ENCODE measurements at regions not wholly inside any gene's neighbourhood (a gene's known extent, or its start where the extent isn't known, plus 50 kb on each side); places are given as distances from the start of the nearest gene placed in this dataset.

DNA sequence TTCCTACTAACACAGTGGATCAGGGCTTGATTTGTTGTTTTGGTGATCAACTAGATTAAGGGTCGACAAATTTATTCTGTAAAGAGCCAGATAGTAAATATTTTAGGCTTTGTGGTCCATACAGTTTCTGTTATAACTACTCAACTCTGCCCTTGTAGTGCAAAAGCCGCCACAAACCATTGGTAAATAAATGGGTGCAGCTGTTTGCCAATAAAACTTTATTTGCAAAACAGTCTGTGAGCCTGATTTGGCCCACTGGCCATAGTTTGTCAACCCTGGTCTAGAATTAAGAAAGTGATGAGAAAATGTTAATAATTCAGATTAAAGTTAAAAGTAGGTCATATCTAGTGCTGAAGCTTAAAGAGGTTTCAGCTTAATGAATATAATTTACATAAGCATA is 84.0 kb upstream of the TRIM2 start:
- no peak overlapping the region for H3K4me3 Mint-ChIP-seq (ENCODE audit: unreplicated experiment)
- Histone ChIP-seq H3K9me3 (no peaks in the 10 kb centered on the region), H3K27me3 (replicated peaks; ENCODE audit: control insufficient read depth, insufficient read depth, low read length) (no peaks in the 10 kb centered on the region), H3K36me3 (ENCODE audit: control insufficient read depth, insufficient read depth, low read length) (no peaks in the 10 kb centered on the region), H3K4me3 (ENCODE audit: low read depth, low read length) (no peak overlapping the region), H3K4me1 (peaks cover 7% of the 10 kb centered on the region)
- DNase-seq, result no peak
- no peaks in the 10 kb centered on the region for H3K27me3 Mint-ChIP-seq (ENCODE audit: insufficient read depth, unreplicated experiment)
- peaks cover 5% of the 10 kb centered on the region for H3K36me3 Mint-ChIP-seq (ENCODE audit: insufficient read depth, unreplicated experiment)
- intact Hi-C loops (cut with micrococcal nuclease; ENCODE audit: unreplicated experiment), result no loop called here
- no peaks in the 10 kb centered on the region for H3K9me3 Mint-ChIP-seq (ENCODE audit: unreplicated experiment)
- BruUV-seq (replicated peaks), result no TSS peak
- H3K27ac Mint-ChIP-seq (ENCODE audit: unreplicated experiment), result no peak overlapping the region
- ChIA-PET CTCF (no interaction called here), POLR2A (no interaction called here)
- TF ChIP-seq, protein P1, sequence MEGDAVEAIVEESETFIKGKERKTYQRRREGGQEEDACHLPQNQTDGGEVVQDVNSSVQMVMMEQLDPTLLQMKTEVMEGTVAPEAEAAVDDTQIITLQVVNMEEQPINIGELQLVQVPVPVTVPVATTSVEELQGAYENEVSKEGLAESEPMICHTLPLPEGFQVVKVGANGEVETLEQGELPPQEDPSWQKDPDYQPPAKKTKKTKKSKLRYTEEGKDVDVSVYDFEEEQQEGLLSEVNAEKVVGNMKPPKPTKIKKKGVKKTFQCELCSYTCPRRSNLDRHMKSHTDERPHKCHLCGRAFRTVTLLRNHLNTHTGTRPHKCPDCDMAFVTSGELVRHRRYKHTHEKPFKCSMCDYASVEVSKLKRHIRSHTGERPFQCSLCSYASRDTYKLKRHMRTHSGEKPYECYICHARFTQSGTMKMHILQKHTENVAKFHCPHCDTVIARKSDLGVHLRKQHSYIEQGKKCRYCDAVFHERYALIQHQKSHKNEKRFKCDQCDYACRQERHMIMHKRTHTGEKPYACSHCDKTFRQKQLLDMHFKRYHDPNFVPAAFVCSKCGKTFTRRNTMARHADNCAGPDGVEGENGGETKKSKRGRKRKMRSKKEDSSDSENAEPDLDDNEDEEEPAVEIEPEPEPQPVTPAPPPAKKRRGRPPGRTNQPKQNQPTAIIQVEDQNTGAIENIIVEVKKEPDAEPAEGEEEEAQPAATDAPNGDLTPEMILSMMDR (IDR thresholded peaks at IDR 0.05; ENCODE audit: insufficient read depth in 1 of 2, low read depth in 1 of 2, low read length in 1 of 2, severe bottlenecking in 1 of 2, unreplicated experiment in 1 of 2), result no peak
- peaks cover 7% of the 10 kb centered on the region for H3K4me1 Mint-ChIP-seq (ENCODE audit: low read depth, unreplicated experiment)

DNA sequence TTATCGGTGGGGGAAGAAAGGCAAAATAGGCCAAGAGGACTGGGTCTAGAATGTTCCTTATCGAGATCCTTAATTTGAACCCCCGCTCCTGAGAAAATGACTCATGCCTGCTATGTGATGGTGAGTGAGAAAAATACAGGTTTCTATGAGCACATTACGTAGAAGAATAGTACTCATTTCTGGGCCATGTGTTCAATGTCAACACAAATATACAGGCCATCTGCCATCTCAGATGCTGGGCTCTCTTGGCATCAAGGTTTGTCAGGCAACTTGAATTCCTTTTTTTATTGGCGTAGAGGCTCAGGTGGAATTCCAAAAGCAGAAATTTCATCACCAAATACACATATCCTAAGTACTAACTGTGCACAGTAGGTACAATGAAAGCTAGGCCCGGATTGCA is 81.4 kb upstream of the TRIM2 start:
- DNase-seq, result no peak
- no TSS peak for BruUV-seq (replicated peaks)
- intact Hi-C loops (cut with micrococcal nuclease; ENCODE audit: unreplicated experiment), result no loop called here
- CTCF ChIA-PET, result no interaction called here
- Mint-ChIP-seq H3K27ac (ENCODE audit: unreplicated experiment) (no peak overlapping the region), H3K4me3 (ENCODE audit: unreplicated experiment) (no peak overlapping the region), H3K36me3 (ENCODE audit: insufficient read depth, unreplicated experiment) (peaks cover 5% of the 10 kb centered on the region), H3K9me3 (ENCODE audit: unreplicated experiment) (no peaks in the 10 kb centered on the region), H3K27me3 (ENCODE audit: insufficient read depth, unreplicated experiment) (no peaks in the 10 kb centered on the region), H3K4me1 (ENCODE audit: low read depth, unreplicated experiment) (peaks cover 7% of the 10 kb centered on the region)
- H3K9me3 ChIP-seq, result no peaks in the 10 kb centered on the region
- TF ChIP-seq, protein P1 (IDR thresholded peaks at IDR 0.05; ENCODE audit: insufficient read depth in 1 of 2, low read depth in 1 of 2, low read length in 1 of 2, severe bottlenecking in 1 of 2, unreplicated experiment in 1 of 2), result no peak
- no peaks in the 10 kb centered on the region for H3K27me3 ChIP-seq (replicated peaks; ENCODE audit: control insufficient read depth, insufficient read depth, low read length)
- H3K4me1 ChIP-seq, result peaks cover 15% of the 10 kb centered on the region
- no peaks in the 10 kb centered on the region for H3K36me3 ChIP-seq (ENCODE audit: control insufficient read depth, insufficient read depth, low read length)
- POLR2A ChIA-PET, result no interaction called here
- H3K4me3 ChIP-seq (ENCODE audit: low read depth, low read length), result no peak overlapping the region

DNA sequence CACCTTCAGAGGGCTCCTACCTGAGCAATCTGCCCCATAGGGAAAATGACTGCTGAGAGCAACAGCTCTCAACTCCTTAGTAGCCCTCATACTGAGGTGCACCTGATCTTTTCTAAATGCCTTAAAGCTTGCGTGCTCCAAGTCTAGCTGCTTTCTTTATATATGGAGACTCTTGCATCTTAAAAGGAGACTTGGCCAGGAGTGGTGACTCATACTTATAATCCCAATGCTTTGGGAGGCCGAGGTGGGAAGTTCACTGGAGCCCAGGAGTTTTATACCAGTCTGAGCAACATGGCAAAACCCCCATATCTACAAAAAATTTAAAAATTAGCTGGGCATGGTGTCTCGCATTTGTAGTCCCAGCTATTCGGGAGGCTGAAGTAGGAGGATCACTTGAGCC is 78.1 kb upstream of the TRIM2 start:
- no peaks in the 10 kb centered on the region for H3K27me3 Mint-ChIP-seq (ENCODE audit: insufficient read depth, unreplicated experiment)
- POLR2A ChIA-PET, result no interaction called here
- H3K27ac Mint-ChIP-seq (ENCODE audit: unreplicated experiment), result no peak overlapping the region
- H3K4me3 Mint-ChIP-seq (ENCODE audit: unreplicated experiment), result no peak overlapping the region
- peaks cover 7% of the 10 kb centered on the region for H3K4me1 Mint-ChIP-seq (ENCODE audit: low read depth, unreplicated experiment)
- H3K36me3 ChIP-seq (ENCODE audit: control insufficient read depth, insufficient read depth, low read length), result no peaks in the 10 kb centered on the region
- intact Hi-C loops (cut with micrococcal nuclease; ENCODE audit: unreplicated experiment), result no loop called here
- DNase-seq, result no peak
- H3K9me3 Mint-ChIP-seq (ENCODE audit: unreplicated experiment), result no peaks in the 10 kb centered on the region
- TF ChIP-seq, protein P1 (IDR thresholded peaks at IDR 0.05; ENCODE audit: insufficient read depth in 1 of 2, low read depth in 1 of 2, low read length in 1 of 2, severe bottlenecking in 1 of 2, unreplicated experiment in 1 of 2), result no peak
- H3K4me1 ChIP-seq, result peaks cover 15% of the 10 kb centered on the region
- no peaks in the 10 kb centered on the region for H3K36me3 Mint-ChIP-seq (ENCODE audit: insufficient read depth, unreplicated experiment)
- no peaks in the 10 kb centered on the region for H3K27me3 ChIP-seq (replicated peaks; ENCODE audit: control insufficient read depth, insufficient read depth, low read length)
- BruUV-seq (replicated peaks), result no TSS peak
- H3K4me3 ChIP-seq (ENCODE audit: low read depth, low read length), result no peak overlapping the region
- no peaks in the 10 kb centered on the region for H3K9me3 ChIP-seq
- CTCF ChIA-PET, result interaction anchor here (1.0 to 3.2 kb wide), 5 partner anchors 16 to 283 kb away, joined by 3 to 143 read pairs (median 4); no protein-coding TSS in a partner anchor

Measured in Caco-2 (cell line).